Stimulated activated CD4-positive, alpha-beta T cell treated with anti-CD3 and anti-CD28 coated beads, Interleukin-2, amount 100 ng/mL, for 48 hours (primary cell): ENCODE measurements at regions not wholly inside any gene's neighbourhood (a gene's known extent, or its start where the extent isn't known, plus 50 kb on each side); places are given as distances from the start of the nearest gene placed in this dataset.
"Not testable (repeated sequence)": the region's sequence is repeated elsewhere in the genome, so short reads cannot be mapped to it uniquely, and the experiment has no call there.

ENCODE experiments used
- DNase-seq, 2 donors: peaks; one replicate each; pipeline ENCODE4 v3.0.0-alpha.2; 2020

GRCh38 chr3:182148360-182148759 is 436.6 kb downstream of the SOX2 start:
- DNase-seq, result no peak

GRCh38 chr3:182149594-182149993 is 437.9 kb downstream of the SOX2 start:
- no peak for DNase-seq

GRCh38 chr3:182156326-182156725 is 444.6 kb downstream of the SOX2 start:
- DNase-seq, result not testable (repeated sequence)

GRCh38 chr3:182165234-182165633 is 453.5 kb downstream of the SOX2 start:
- DNase-seq, result no peak

GRCh38 chr3:182172534-182172933 is 460.8 kb downstream of the SOX2 start:
- DNase-seq, result no peak

GRCh38 chr3:182178488-182179200 is 466.9 kb downstream of the SOX2 start:
- DNase-seq, result no peak

- no peak for DNase-seq
Observed at GRCh38 chr3:182179631-182180030, 467.9 kb downstream of the SOX2 start.

- DNase-seq, result no peak
Observed at GRCh38 chr3:182180654-182181385, 469.1 kb downstream of the SOX2 start.

GRCh38 chr3:182182531-182182968 is 470.8 kb downstream of the SOX2 start:
- no peak for DNase-seq

GRCh38 chr3:182183716-182184430 is 472.1 kb downstream of the SOX2 start:
- DNase-seq, result no peak

GRCh38 chr3:182185313-182185712 is 473.6 kb downstream of the SOX2 start:
- no peak for DNase-seq

GRCh38 chr3:182190056-182190455 is 478.3 kb downstream of the SOX2 start:
- no peak for DNase-seq

- no peak for DNase-seq
Observed at GRCh38 chr3:182198345-182198744, 486.6 kb downstream of the SOX2 start.

- no peak for DNase-seq
Observed at GRCh38 chr3:182201456-182202168, 489.9 kb downstream of the SOX2 start.

GRCh38 chr3:182212479-182213076 is 500.9 kb downstream of the SOX2 start:
- DNase-seq, result no peak

- no peak for DNase-seq
Observed at GRCh38 chr3:182214416-182214815, 502.7 kb downstream of the SOX2 start.

GRCh38 chr3:182215881-182216280 is 504.2 kb downstream of the SOX2 start:
- no peak for DNase-seq

- no peak for DNase-seq
Observed at GRCh38 chr3:182216311-182216970, 504.7 kb downstream of the SOX2 start.

GRCh38 chr3:182220013-182220412 is 508.3 kb downstream of the SOX2 start:
- DNase-seq, result no peak

- no peak for DNase-seq
Observed at GRCh38 chr3:182220471-182220870, 508.7 kb downstream of the SOX2 start.

- no peak for DNase-seq
Observed at GRCh38 chr3:182226995-182227394, 515.3 kb downstream of the SOX2 start.

- DNase-seq, result no peak
Observed at GRCh38 chr3:182233405-182233804, 521.7 kb downstream of the SOX2 start.
